SK-N-MC (cell line): ENCODE measurements at regions not wholly inside any gene's neighbourhood (a gene's known extent, or its start where the extent isn't known, plus 50 kb on each side); places are given as distances from the start of the nearest gene placed in this dataset.

Source experiments
- DNase-seq: peaks from one replicate; pipeline ENCODE4 v3.0.0-alpha.2; 2011; ENCODE audit warnings: low read depth, low spot score
- H3K27ac ChIP-seq: fragments of 200-600 bp; sonication (generic); 2 replicates; pipeline ENCODE4 v1.5.1; 2016; ENCODE audit warnings: mixed run types
- H3K36me3 ChIP-seq: fragments of 200-600 bp; sonication (generic); 2 replicates; pipeline ENCODE4 v1.6.1; 2017; ENCODE audit warnings: antibody characterized with exemption, low read length, mixed read lengths; ENCODE audit not compliant: insufficient read depth
- H3K4me3 ChIP-seq: fragments of 200-600 bp; sonication (generic); 2 replicates; pipeline ENCODE4 v1.5.1; 2016
- H3K9ac ChIP-seq: fragments of 200-600 bp; sonication (generic); 2 replicates; pipeline ENCODE4 v1.8.0; 2017; ENCODE audit warnings: mixed run types, mixed read lengths; ENCODE audit not compliant: insufficient read length
- H3K9me3 ChIP-seq: fragments of 200-600 bp; sonication (generic); 2 replicates; pipeline ENCODE4 v1.6.1; 2017; ENCODE audit warnings: low read depth, mild to moderate bottlenecking, antibody characterized with exemption, low read length, moderate library complexity, mixed read lengths
- EZH2 ChIP-seq: fragments of 200-600 bp; sonication (generic); IDR thresholded peaks from one replicate; pipeline ENCODE4 v1.6.1; 2017; ENCODE audit warnings: antibody characterized with exemption
- FOXP2 ChIP-seq: optimal IDR thresholded peaks from 2 replicates; pipeline ENCODE3; 2011; ENCODE audit warnings: mild to moderate bottlenecking, moderate library complexity; ENCODE audit not compliant: insufficient read depth; ENCODE audit errors: extremely low read length, control extremely low read depth
- POLR2AphosphoS5 ChIP-seq: IDR thresholded peaks from 2 replicates; pipeline ENCODE4 v1.6.1; 2012; ENCODE audit warnings: mild to moderate bottlenecking, low read depth, low read length, borderline replicate concordance

DNA sequence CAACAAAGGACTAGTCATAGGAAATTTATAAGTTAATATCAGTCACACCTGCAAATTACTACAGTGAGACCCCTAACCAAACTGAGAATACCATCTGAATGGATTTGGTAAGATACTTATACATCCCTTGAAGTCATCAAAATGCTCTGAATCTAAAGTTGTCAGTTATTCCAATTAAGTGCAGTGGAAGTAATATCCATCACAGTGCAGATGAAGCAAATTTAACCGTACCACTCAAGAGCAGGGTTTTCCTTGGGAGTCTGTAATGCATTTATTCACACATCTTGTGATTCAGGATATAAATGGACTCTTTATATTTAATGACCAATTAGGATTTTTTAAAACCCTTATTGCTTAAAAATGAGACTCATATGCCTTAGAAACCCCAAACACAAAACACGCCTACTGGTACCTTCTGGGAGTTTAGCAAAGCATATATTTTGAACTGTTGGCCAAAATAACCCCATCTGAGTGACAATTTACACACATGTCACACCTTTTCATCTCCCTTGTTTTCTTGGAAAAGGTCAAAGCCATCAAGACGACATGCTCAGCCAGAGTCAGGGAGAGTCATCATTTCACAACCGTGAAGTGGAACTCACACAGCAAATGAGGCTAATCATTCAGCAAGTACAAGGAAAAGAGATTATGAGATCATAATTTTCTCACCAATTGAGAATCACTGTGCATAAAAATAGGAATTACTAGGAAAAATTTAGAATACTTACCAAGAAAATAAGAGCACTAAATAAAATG, 303.7 kb downstream of the HNRNPD start:
- H3K9ac ChIP-seq: no peak overlapping the region
- H3K9me3 ChIP-seq: no peaks in the 10 kb centered on the region
- DNase-seq: no peak
- TF ChIP-seq EZH2: no peak
- TF ChIP-seq POLR2AphosphoS5: no peak
- no peak for TF ChIP-seq FOXP2
- no peak overlapping the region for H3K4me3 ChIP-seq
- H3K27ac ChIP-seq: no peak overlapping the region
- no peaks in the 10 kb centered on the region for H3K36me3 ChIP-seq

DNA sequence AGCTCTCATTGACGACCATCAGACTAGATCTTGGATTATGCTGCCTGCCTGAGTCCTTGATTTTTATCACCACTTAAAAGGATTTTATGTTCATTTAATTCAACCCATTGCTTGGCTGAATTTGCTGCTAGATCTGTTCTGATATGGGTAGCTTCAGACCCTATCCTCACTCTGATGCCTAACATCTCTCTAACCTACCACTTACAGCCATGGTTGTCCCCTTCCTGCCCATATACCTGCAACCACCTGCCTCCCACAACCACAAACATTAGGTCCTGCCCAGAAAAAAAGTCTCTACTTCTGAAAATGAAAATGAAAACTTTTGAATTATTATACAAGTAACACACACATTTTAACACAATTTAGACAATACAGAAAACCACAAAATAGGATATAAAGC, 310.8 kb downstream of the HNRNPD start:
- no peaks in the 10 kb centered on the region for H3K36me3 ChIP-seq
- H3K4me3 ChIP-seq: no peak overlapping the region
- H3K27ac ChIP-seq: no peak overlapping the region
- no peaks in the 10 kb centered on the region for H3K9me3 ChIP-seq
- TF ChIP-seq EZH2 (no peak), FOXP2 (no peak), POLR2AphosphoS5 (no peak)
- no peak for DNase-seq
- H3K9ac ChIP-seq: no peak overlapping the region

DNA sequence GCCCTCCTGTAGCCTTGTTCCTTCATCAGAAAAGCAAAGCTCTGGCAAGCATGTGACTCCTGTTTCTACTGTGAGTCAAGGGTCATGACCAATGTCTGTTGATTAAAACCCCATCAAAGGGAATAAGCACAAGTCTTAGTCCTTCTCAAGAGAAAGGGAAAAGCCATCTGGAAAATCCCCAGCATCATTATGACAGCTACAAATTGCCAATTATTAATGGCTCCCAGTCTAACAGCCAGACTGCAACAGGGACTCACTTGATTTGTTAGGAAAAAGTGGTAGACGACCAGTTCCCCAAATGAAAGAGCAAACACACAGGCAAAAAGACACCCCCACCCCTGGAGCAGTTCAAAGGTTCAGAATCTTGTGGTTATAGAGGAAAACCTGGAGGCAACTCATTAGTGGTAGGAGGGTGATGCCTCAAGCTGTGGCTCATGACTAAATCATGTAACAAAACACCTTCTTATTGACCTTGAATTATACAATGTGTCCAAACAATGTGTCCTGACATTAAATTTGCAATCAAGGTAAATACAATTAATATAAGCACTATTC, 315.7 kb downstream of the HNRNPD start:
- no peaks in the 10 kb centered on the region for H3K36me3 ChIP-seq
- no peak overlapping the region for H3K27ac ChIP-seq
- H3K4me3 ChIP-seq: no peak overlapping the region
- H3K9ac ChIP-seq: no peak overlapping the region
- no peak for TF ChIP-seq POLR2AphosphoS5
- TF ChIP-seq EZH2: no peak
- no peak for TF ChIP-seq FOXP2
- H3K9me3 ChIP-seq: no peaks in the 10 kb centered on the region
- DNase-seq: no peak

DNA sequence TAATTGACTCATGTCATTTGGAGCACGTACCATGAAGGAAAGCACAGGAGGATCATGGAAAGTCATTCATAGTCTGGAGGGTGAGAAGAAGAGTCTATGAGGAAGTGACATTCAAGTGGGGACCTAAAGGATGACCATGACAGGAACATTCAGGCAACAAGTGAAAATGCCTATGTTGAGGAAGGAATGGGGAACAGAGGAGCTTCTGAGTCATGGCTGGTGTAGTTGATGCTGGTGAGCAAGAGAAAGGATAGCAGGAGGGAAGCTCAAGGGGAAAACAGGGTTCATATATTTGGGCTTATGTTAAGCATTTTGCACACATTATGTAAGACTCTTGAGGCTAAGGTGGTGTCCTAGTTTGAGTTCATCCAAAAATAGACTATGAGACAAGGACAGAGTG, 318.6 kb downstream of the HNRNPD start:
- Histone ChIP-seq H3K4me3 (no peak overlapping the region), H3K27ac (no peak overlapping the region), H3K9me3 (no peaks in the 10 kb centered on the region), H3K9ac (no peak overlapping the region), H3K36me3 (no peaks in the 10 kb centered on the region)
- TF ChIP-seq FOXP2 (no peak), EZH2 (no peak), POLR2AphosphoS5 (no peak)
- no peak for DNase-seq

DNA sequence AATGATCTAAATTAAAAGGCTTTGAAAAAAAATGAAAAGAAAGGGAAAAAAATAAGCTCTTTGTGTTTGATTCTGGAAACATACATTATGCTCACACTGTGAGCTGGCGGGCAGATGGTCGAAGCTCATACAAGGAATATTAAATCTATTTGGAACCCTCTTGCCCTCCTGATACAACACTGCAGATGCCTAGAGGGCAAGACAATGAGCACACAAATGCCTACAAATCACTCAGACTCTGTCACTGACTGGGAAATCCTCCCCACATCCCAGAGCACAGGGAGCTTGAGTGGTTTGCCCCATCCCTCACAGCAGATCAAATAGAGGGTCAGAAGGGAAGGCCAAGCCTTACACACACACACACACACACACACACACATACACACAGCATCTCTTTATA, 320.4 kb downstream of the HNRNPD start:
- no peak for DNase-seq
- Histone ChIP-seq H3K9me3 (no peaks in the 10 kb centered on the region), H3K36me3 (no peaks in the 10 kb centered on the region), H3K9ac (no peak overlapping the region), H3K4me3 (no peak overlapping the region), H3K27ac (no peak overlapping the region)
- TF ChIP-seq POLR2AphosphoS5 (no peak), FOXP2 (no peak), EZH2 (no peak)

DNA sequence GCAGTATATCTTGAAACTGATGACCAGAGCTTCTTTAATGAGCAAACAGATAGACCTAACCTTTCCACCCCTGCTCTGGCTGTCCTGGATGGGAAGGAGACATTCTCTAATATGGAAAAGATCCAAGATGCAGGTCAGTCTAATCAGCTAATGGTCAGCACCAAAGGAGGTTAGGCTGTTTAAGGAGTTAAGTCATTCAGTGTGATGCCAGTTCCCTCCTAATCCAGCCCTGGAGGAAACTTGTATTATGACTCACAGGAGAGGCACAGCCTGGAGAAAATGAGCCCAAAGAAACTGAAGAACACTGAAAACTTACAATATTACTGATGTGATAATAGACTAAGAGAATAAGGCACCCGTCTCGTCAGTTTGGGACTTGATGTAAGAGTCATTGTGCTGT, 323.0 kb downstream of the HNRNPD start:
- TF ChIP-seq FOXP2 (no peak), EZH2 (no peak), POLR2AphosphoS5 (no peak)
- DNase-seq: no peak
- no peak overlapping the region for H3K4me3 ChIP-seq
- no peaks in the 10 kb centered on the region for H3K36me3 ChIP-seq
- no peak overlapping the region for H3K9ac ChIP-seq
- H3K9me3 ChIP-seq: no peaks in the 10 kb centered on the region
- no peak overlapping the region for H3K27ac ChIP-seq

DNA sequence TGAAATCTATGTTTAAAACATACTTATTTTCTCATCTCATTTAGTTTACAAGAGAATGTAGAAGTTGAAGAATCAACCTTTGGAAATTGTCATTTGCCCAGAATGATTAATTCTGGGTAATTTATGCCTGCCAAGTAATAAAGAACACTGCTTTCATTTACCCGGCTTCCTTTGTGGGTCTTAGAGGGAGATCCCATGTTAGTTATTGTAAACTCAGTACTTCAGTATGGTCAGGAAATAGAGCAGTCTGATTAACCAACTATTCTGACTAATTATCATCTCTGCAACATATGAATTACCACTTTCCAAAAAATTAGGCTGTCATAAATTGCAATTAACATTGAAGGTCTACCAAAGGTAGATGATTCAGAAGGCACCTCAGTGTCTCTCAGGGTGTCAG, 324.5 kb downstream of the HNRNPD start:
- Histone ChIP-seq H3K36me3 (no peaks in the 10 kb centered on the region), H3K9ac (no peak overlapping the region), H3K9me3 (no peaks in the 10 kb centered on the region), H3K4me3 (no peak overlapping the region), H3K27ac (no peak overlapping the region)
- TF ChIP-seq POLR2AphosphoS5 (no peak), FOXP2 (no peak), EZH2 (no peak)
- DNase-seq: no peak

DNA sequence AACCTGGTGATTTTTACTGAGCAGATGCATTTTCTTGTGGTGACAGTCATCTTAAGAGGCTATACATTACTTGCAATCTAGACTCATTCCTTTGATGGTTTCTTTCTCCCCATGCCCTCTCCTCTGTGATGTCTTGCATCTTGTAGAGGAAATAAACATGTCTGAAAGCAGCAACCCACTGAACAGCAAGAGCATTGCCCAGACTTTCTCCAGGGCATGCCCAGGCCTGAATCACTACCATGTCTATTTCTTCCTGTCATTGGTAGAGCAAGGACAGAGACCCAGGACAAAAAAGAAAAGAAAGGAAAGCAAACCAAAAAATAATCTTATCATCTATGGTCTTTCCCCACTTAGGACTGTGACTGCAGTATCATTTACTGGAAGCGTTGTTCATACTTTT, 326.1 kb downstream of the HNRNPD start:
- Histone ChIP-seq H3K9ac (no peak overlapping the region), H3K27ac (no peak overlapping the region), H3K4me3 (no peak overlapping the region), H3K9me3 (no peaks in the 10 kb centered on the region), H3K36me3 (no peaks in the 10 kb centered on the region)
- TF ChIP-seq POLR2AphosphoS5 (no peak), EZH2 (no peak)
- no peak for DNase-seq

DNA sequence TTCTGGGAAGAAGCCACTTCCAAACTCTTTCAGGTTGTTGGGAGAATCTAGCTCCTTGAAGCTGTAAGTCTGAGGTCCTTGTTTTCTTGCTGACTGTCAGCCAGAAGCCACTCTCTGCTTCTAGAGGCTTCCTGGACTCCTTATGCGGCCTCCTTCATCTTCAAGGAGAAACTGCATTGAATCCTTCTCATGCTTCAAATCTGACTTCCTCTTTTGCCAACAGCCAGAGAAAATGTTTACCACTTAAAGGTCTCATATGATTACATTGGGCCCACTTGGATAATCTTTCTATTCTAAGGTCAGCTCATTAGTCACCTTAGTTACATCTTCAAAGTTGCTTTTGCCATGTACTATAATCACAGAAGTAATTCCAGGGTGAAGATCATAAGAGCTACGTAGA, 327.0 kb downstream of the HNRNPD start:
- no peaks in the 10 kb centered on the region for H3K36me3 ChIP-seq
- H3K9me3 ChIP-seq: no peaks in the 10 kb centered on the region
- H3K9ac ChIP-seq: no peak overlapping the region
- no peak overlapping the region for H3K27ac ChIP-seq
- no peak for TF ChIP-seq EZH2
- no peak for TF ChIP-seq POLR2AphosphoS5
- TF ChIP-seq FOXP2: no peak
- H3K4me3 ChIP-seq: no peak overlapping the region
- no peak for DNase-seq
